ENCODE measurements at regions not wholly inside any gene's neighbourhood (a gene's known extent, or its start where the extent isn't known, plus 50 kb on each side); places are given as distances from the start of the nearest gene placed in this dataset.

DNA sequence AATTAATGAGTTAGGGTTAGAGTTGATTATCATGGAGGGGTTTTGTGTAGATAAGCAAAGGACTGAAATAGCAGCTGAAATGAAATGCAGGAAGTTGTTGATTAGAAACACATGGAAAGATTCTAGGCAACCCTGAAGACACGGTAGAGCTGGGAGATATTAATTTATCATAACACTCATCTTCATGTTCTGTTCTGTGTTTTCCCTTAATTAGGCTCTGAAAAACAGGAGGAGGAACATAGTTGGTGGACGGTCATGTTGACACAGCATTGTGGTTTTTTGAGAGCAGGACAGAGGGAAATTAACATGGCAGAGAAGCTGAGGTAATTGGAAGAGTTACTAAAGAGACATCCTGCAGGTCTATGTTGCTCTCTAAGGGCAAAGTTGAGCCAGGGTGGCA, 138.8 kb upstream of the UBASH3B start:
- no peak overlapping the region for H3K27ac Mint-ChIP-seq
- H3K4me3 Mint-ChIP-seq: no peak overlapping the region
- H3K36me3 Mint-ChIP-seq (ENCODE audit: low read depth): no peaks in the 10 kb centered on the region
- TF ChIP-seq, protein P1, sequence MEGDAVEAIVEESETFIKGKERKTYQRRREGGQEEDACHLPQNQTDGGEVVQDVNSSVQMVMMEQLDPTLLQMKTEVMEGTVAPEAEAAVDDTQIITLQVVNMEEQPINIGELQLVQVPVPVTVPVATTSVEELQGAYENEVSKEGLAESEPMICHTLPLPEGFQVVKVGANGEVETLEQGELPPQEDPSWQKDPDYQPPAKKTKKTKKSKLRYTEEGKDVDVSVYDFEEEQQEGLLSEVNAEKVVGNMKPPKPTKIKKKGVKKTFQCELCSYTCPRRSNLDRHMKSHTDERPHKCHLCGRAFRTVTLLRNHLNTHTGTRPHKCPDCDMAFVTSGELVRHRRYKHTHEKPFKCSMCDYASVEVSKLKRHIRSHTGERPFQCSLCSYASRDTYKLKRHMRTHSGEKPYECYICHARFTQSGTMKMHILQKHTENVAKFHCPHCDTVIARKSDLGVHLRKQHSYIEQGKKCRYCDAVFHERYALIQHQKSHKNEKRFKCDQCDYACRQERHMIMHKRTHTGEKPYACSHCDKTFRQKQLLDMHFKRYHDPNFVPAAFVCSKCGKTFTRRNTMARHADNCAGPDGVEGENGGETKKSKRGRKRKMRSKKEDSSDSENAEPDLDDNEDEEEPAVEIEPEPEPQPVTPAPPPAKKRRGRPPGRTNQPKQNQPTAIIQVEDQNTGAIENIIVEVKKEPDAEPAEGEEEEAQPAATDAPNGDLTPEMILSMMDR (IDR thresholded peaks at IDR 0.05; ENCODE audit: unreplicated experiment in 3 of 3): no peak
- H3K4me1 Mint-ChIP-seq: no peaks in the 10 kb centered on the region
- H3K9me3 Mint-ChIP-seq: no peaks in the 10 kb centered on the region
- H3K27me3 Mint-ChIP-seq (ENCODE audit: low read depth): peaks cover 5% of the 10 kb centered on the region

- no peaks in the 10 kb centered on the region for H3K4me1 Mint-ChIP-seq
- no peaks in the 10 kb centered on the region for H3K9me3 Mint-ChIP-seq
- H3K27me3 Mint-ChIP-seq (ENCODE audit: low read depth): no peaks in the 10 kb centered on the region
- TF ChIP-seq, protein P1 (IDR thresholded peaks at IDR 0.05; ENCODE audit: unreplicated experiment in 3 of 3): no peak
- no peak overlapping the region for H3K27ac Mint-ChIP-seq
- H3K4me3 Mint-ChIP-seq: no peak overlapping the region
- H3K36me3 Mint-ChIP-seq (ENCODE audit: low read depth): no peaks in the 10 kb centered on the region
These were observed 141.5 kb upstream of the UBASH3B start for GRCh38 chr11:122513997-122514396.

DNA sequence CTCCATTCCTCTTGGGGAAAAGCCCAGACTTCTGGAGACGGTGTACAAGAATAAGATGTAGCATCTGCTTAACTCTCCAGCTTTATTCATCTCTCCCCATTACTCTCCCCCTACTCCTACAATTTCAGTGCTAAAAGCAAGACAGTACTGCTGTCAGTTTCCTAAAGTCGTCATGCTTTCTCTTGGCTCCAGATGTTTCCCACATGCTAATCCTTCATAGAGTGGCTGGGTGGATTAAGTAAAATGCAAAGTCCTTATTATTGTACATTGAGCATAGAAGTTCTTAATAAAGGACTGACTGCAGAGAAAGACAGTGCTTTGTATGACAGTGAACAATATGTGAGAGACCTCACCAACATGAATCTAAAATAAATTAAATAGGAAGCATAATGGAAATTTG, 142.2 kb upstream of the UBASH3B start:
- no peak overlapping the region for H3K27ac Mint-ChIP-seq
- TF ChIP-seq, protein P1 (IDR thresholded peaks at IDR 0.05; ENCODE audit: unreplicated experiment in 3 of 3): no peak
- no peak overlapping the region for H3K4me3 Mint-ChIP-seq
- H3K36me3 Mint-ChIP-seq (ENCODE audit: low read depth): no peaks in the 10 kb centered on the region
- no peaks in the 10 kb centered on the region for H3K9me3 Mint-ChIP-seq
- no peaks in the 10 kb centered on the region for H3K27me3 Mint-ChIP-seq (ENCODE audit: low read depth)
- H3K4me1 Mint-ChIP-seq: no peaks in the 10 kb centered on the region

DNA sequence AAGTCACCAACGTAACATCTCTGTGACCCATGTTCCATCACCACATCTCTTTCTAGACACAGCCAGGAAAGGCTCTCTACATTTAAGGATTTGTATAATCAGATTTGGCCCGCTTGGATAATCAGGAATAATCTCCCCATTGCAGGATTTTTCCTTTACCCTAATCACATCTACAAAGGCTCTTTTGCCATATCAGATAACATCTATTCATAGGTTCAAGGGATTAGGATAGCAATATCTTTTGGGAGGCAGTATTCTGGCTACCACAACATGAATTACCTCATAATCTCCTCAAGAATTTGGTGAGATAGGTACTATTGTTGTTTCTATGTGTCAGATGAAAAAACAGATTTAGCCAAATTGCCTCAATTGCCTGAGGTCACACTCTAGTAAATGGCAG, 142.8 kb upstream of the UBASH3B start:
- H3K27me3 Mint-ChIP-seq (ENCODE audit: low read depth): no peaks in the 10 kb centered on the region
- H3K9me3 Mint-ChIP-seq: no peaks in the 10 kb centered on the region
- H3K27ac Mint-ChIP-seq: no peak overlapping the region
- H3K4me1 Mint-ChIP-seq: no peaks in the 10 kb centered on the region
- no peaks in the 10 kb centered on the region for H3K36me3 Mint-ChIP-seq (ENCODE audit: low read depth)
- TF ChIP-seq, protein P1 (IDR thresholded peaks at IDR 0.05; ENCODE audit: unreplicated experiment in 3 of 3): no peak
- H3K4me3 Mint-ChIP-seq: no peak overlapping the region

- Mint-ChIP-seq H3K27ac (no peak overlapping the region), H3K9me3 (no peaks in the 10 kb centered on the region), H3K4me1 (peaks cover 10% of the 10 kb centered on the region), H3K36me3 (ENCODE audit: low read depth) (no peaks in the 10 kb centered on the region), H3K27me3 (ENCODE audit: low read depth) (no peaks in the 10 kb centered on the region), H3K4me3 (no peak overlapping the region)
- TF ChIP-seq, protein P1 (IDR thresholded peaks at IDR 0.05; ENCODE audit: unreplicated experiment in 3 of 3): no peak
These were observed 145.6 kb upstream of the UBASH3B start for GRCh38 chr11:122509899-122510298.

DNA sequence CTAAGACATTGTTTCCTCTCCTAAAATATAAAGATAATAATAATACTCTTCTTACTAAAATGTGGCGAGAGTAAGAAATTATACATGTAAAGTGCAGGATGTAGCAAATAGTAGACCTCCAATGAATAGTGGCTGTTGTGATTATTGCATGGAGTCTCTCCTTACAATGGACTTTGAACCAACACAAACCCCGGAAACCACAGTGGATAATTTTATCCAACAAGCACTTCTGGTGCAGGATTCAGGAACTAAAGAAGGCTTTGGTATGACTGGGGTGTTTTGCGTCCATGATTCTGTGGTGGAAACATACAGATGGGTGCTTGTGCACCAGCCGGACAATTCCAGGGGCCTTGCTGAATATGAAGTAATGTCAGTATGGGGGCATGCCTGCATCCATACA, 146.4 kb upstream of the UBASH3B start:
- no peaks in the 10 kb centered on the region for H3K36me3 Mint-ChIP-seq (ENCODE audit: low read depth)
- no peaks in the 10 kb centered on the region for H3K9me3 Mint-ChIP-seq
- TF ChIP-seq, protein P1 (IDR thresholded peaks at IDR 0.05; ENCODE audit: unreplicated experiment in 3 of 3): no peak
- no peak overlapping the region for H3K27ac Mint-ChIP-seq
- no peak overlapping the region for H3K4me3 Mint-ChIP-seq
- peaks cover 15% of the 10 kb centered on the region for H3K4me1 Mint-ChIP-seq
- no peaks in the 10 kb centered on the region for H3K27me3 Mint-ChIP-seq (ENCODE audit: low read depth)

All from nephron (organoid).